ENCODE measurements at regions not wholly inside any gene's neighbourhood (a gene's known extent, or its start where the extent isn't known, plus 50 kb on each side); places are given as distances from the start of the nearest gene placed in this dataset.
"Not testable (repeated sequence)": the region's sequence is repeated elsewhere in the genome, so short reads cannot be mapped to it uniquely, and the experiment has no call there.

DNA sequence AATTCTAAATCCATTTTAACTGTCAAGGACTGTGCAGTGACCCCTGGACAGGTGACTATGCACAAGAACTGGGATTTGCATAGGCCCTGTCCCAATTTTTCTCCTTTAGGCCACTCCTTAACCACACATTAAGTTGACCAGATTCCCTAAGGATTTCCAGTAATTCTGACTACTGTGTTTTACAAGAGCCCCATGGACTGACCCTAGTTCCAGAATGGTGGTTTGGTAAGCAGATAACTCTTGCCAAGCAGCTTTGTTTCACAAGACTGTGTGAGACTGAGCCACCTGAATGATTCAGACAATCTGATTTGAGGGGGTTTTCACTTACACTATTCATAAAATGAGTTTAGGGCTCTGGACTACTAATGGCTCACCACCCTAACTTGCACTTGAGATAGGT is 535.8 kb downstream of the ZBBX start:
- Histone ChIP-seq H3K4me3 (ENCODE audit: control insufficient read depth in 2 of 3, extremely low read depth in 1 of 3, insufficient read depth in 2 of 3, low read depth in 1 of 3, low read length in 3 of 3) (no peak overlapping the region), H2AFZ (ENCODE audit: control insufficient read depth, low read length) (no peak overlapping the region), H3K4me1 (ENCODE audit: control insufficient read depth, extremely low read depth, insufficient read depth, low read length) (no peaks in the 10 kb centered on the region), H3K9me1 (ENCODE audit: control insufficient read depth, extremely low read depth, insufficient read depth, low read length) (no peaks in the 10 kb centered on the region), H4K20me1 (ENCODE audit: control insufficient read depth, extremely low read depth, insufficient read depth, low read length) (no peaks in the 10 kb centered on the region), H3K27ac (ENCODE audit: control insufficient read depth, insufficient read depth, low read length) (no peak overlapping the region), H3K79me2 (ENCODE audit: control insufficient read depth, insufficient read depth, low read length) (no peaks in the 10 kb centered on the region), H3K9me3 (ENCODE audit: control insufficient read depth, low read depth, low read length) (no peaks in the 10 kb centered on the region), H3K27me3 (ENCODE audit: control insufficient read depth, extremely low read depth, insufficient read depth, low read length) (no peaks in the 10 kb centered on the region), H3K4me2 (ENCODE audit: control insufficient read depth, extremely low read depth, insufficient read depth, low read depth, low read length) (no peak overlapping the region), H3K36me3 (ENCODE audit: control insufficient read depth in 2 of 2, extremely low read depth in 1 of 2, insufficient read depth in 2 of 2, low read length in 2 of 2) (no peaks in the 10 kb centered on the region), H3K9ac (ENCODE audit: control insufficient read depth, extremely low read depth, insufficient read depth, low read length) (no peak overlapping the region)
- no peak for DNase-seq (ENCODE audit: low read depth, low spot score)
- FAIRE-seq: no peak
- TF ChIP-seq, protein P1, sequence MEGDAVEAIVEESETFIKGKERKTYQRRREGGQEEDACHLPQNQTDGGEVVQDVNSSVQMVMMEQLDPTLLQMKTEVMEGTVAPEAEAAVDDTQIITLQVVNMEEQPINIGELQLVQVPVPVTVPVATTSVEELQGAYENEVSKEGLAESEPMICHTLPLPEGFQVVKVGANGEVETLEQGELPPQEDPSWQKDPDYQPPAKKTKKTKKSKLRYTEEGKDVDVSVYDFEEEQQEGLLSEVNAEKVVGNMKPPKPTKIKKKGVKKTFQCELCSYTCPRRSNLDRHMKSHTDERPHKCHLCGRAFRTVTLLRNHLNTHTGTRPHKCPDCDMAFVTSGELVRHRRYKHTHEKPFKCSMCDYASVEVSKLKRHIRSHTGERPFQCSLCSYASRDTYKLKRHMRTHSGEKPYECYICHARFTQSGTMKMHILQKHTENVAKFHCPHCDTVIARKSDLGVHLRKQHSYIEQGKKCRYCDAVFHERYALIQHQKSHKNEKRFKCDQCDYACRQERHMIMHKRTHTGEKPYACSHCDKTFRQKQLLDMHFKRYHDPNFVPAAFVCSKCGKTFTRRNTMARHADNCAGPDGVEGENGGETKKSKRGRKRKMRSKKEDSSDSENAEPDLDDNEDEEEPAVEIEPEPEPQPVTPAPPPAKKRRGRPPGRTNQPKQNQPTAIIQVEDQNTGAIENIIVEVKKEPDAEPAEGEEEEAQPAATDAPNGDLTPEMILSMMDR (optimal IDR thresholded peaks at IDR 0.05 in 1 of 3, IDR thresholded peaks at IDR 0.05 in 1 of 3, conservative IDR thresholded peaks at IDR 0.05 in 1 of 3; ENCODE audit: extremely low read depth in 1 of 3, insufficient read depth in 2 of 3, low read length in 3 of 3): no peak
- no peak for TF ChIP-seq EZH2 (IDR thresholded peaks at IDR 0.05; ENCODE audit: low read length)
- dilution Hi-C loops (cut with MboI; ENCODE audit: extremely low pct_ligation_motif_present, low sequenced_read_pairs): no loop called here

DNA sequence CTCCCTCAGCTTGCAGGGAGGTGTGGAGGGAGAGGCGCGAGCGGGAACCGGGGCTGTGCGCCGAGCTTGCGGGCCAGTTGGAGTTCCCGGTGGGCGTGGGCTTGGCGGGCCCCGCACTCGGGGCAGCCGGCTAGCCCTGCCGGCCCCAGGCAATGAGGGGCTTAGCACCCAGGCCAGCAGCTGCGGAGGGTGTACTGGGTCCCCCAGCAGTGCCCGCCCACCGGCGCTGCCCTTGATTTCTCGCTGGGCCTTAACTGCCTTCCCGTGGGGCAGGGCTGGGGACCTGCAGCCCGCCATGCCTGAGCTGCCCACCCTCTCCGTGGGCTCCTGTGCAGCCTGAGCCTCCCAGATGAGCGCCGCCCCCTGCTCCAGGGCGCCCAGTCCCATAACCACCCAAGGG is 537.3 kb downstream of the ZBBX start:
- H3K9ac ChIP-seq (ENCODE audit: control insufficient read depth, extremely low read depth, insufficient read depth, low read length); H3K4me2 ChIP-seq (ENCODE audit: control insufficient read depth, extremely low read depth, insufficient read depth, low read depth, low read length); DNase-seq (ENCODE audit: low read depth, low spot score); H3K9me1 ChIP-seq (ENCODE audit: control insufficient read depth, extremely low read depth, insufficient read depth, low read length); FAIRE-seq; H3K27ac ChIP-seq (ENCODE audit: control insufficient read depth, insufficient read depth, low read length); dilution Hi-C loops (cut with MboI; ENCODE audit: extremely low pct_ligation_motif_present, low sequenced_read_pairs); H3K4me1 ChIP-seq (ENCODE audit: control insufficient read depth, extremely low read depth, insufficient read depth, low read length); H3K36me3 ChIP-seq (ENCODE audit: control insufficient read depth in 2 of 2, extremely low read depth in 1 of 2, insufficient read depth in 2 of 2, low read length in 2 of 2); H3K79me2 ChIP-seq (ENCODE audit: control insufficient read depth, insufficient read depth, low read length); H2AFZ ChIP-seq (ENCODE audit: control insufficient read depth, low read length); H4K20me1 ChIP-seq (ENCODE audit: control insufficient read depth, extremely low read depth, insufficient read depth, low read length); H3K27me3 ChIP-seq (ENCODE audit: control insufficient read depth, extremely low read depth, insufficient read depth, low read length); H3K4me3 ChIP-seq (ENCODE audit: control insufficient read depth in 2 of 3, extremely low read depth in 1 of 3, insufficient read depth in 2 of 3, low read depth in 1 of 3, low read length in 3 of 3); H3K9me3 ChIP-seq (ENCODE audit: control insufficient read depth, low read depth, low read length): not testable (repeated sequence)

DNA sequence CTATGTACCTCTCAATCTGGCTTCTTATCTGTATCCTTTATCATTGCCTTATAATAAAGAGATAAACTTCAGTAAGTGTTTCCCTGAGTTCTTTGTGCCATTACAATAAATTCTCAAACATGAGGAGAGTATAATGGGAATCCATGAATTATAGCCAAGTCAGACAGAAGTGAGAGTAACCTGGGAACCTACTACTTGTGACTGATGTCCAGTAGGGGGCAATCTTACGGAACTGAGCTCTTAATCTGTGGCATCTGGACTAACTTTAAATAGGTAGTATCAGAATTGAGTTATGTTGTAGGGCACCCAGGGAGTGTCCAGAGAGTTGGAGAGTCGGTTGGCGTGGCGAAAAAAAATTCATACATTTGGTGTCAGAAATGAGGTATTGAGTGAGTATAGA is 542.6 kb downstream of the ZBBX start:
- dilution Hi-C loops (cut with MboI; ENCODE audit: extremely low pct_ligation_motif_present, low sequenced_read_pairs): no loop called here
- FAIRE-seq (no peak), DNase-seq (ENCODE audit: low read depth, low spot score) (no peak)
- H3K9me1 ChIP-seq (ENCODE audit: control insufficient read depth, extremely low read depth, insufficient read depth, low read length): no peaks in the 10 kb centered on the region
- no peak overlapping the region for H2AFZ ChIP-seq (ENCODE audit: control insufficient read depth, low read length)
- H4K20me1 ChIP-seq (ENCODE audit: control insufficient read depth, extremely low read depth, insufficient read depth, low read length): no peaks in the 10 kb centered on the region
- no peak overlapping the region for H3K9ac ChIP-seq (ENCODE audit: control insufficient read depth, extremely low read depth, insufficient read depth, low read length)
- H3K4me1 ChIP-seq (ENCODE audit: control insufficient read depth, extremely low read depth, insufficient read depth, low read length): no peaks in the 10 kb centered on the region
- H3K36me3 ChIP-seq (ENCODE audit: control insufficient read depth in 2 of 2, extremely low read depth in 1 of 2, insufficient read depth in 2 of 2, low read length in 2 of 2): no peaks in the 10 kb centered on the region
- H3K79me2 ChIP-seq (ENCODE audit: control insufficient read depth, insufficient read depth, low read length): no peaks in the 10 kb centered on the region
- H3K27me3 ChIP-seq (ENCODE audit: control insufficient read depth, extremely low read depth, insufficient read depth, low read length): no peaks in the 10 kb centered on the region
- no peak for TF ChIP-seq EZH2 (IDR thresholded peaks at IDR 0.05; ENCODE audit: low read length)
- TF ChIP-seq, protein P1 (optimal IDR thresholded peaks at IDR 0.05 in 1 of 3, IDR thresholded peaks at IDR 0.05 in 1 of 3, conservative IDR thresholded peaks at IDR 0.05 in 1 of 3; ENCODE audit: extremely low read depth in 1 of 3, insufficient read depth in 2 of 3, low read length in 3 of 3): peak; percentile 33 to 53 (median 44)
- no peak overlapping the region for H3K4me2 ChIP-seq (ENCODE audit: control insufficient read depth, extremely low read depth, insufficient read depth, low read depth, low read length)
- H3K9me3 ChIP-seq (ENCODE audit: control insufficient read depth, low read depth, low read length): no peaks in the 10 kb centered on the region
- H3K4me3 ChIP-seq (ENCODE audit: control insufficient read depth in 2 of 3, extremely low read depth in 1 of 3, insufficient read depth in 2 of 3, low read depth in 1 of 3, low read length in 3 of 3): no peak overlapping the region
- no peak overlapping the region for H3K27ac ChIP-seq (ENCODE audit: control insufficient read depth, insufficient read depth, low read length)

All from keratinocyte (primary cell).